K562 (cell line): ENCODE measurements at regions not wholly inside any gene's neighbourhood (a gene's known extent, or its start where the extent isn't known, plus 50 kb on each side); places are given as distances from the start of the nearest gene placed in this dataset.

Experiments
- ATAC-seq: fragments of 200-7000 bp; cut with Tn5 transposase; 3 replicates; pipeline ENCODE4 v1.9.1; 2020; ENCODE audit warnings: moderate library complexity
- BruUV-seq: library from RNA; stranded (reverse); fragments of 400-500 nt; replicated peaks from 2 replicates; lab custom pipeline; 2021; lab: Mats Ljungman, UMichigan
- CTCF ChIA-PET: fragments of 300-600 bp; formaldehyde crosslinking; extraction: SDS; loops from one replicate; lab custom pipeline; 2021; ENCODE audit warnings: low intra/inter-chr PET ratio; lab: Yijun Ruan, JAX
- POLR2A ChIA-PET: fragments of 300-600, 350-650 bp; sonication (Branson Sonifier 250); formaldehyde crosslinking; extraction: SDS; loops from one replicate; lab custom pipeline; 2021; ENCODE audit warnings: antibody characterized with exemption, inconsistent platforms; lab: Yijun Ruan, JAX
- DNase-seq, 4 experiments: peaks; one replicate each; pipeline versions ENCODE4 v3.0.0 to v3.0.0-alpha.2; 2011 to 2018; ENCODE audit warnings: low spot score in 3 of 4, mixed read lengths in 3 of 4; ENCODE audit errors: extremely low read depth in 1 of 4
- FAIRE-seq: peaks from 2 replicates; lab custom pipeline; 2011; peaks lifted over from hg19 to GRCh38; lab: Jason Lieb, UNC
- H2AFZ ChIP-seq: 2 replicates; pipeline ENCODE4 v1.6.0; 2011; ENCODE audit warnings: low read depth, low read length, control low read depth, inconsistent platforms
- H3K27ac ChIP-seq: fragments of 200-600 bp; 3 replicates; pipeline ENCODE4 v1.8.0; 2011; ENCODE audit warnings: low read depth, mild to moderate bottlenecking, control low read depth, inconsistent platforms, low read length, moderate library complexity, mixed read lengths; ENCODE audit errors: extremely low read depth
- H3K27me3 ChIP-seq, 2 experiments: fragments of 300-600 bp in 1 of 2; 2 replicates in 1 of 2; 3 replicates in 1 of 2; pipeline versions ENCODE4 v1.6.0 to v1.8.0; 2011; ENCODE audit warnings: inconsistent platforms in 2 of 2, low read length in 2 of 2, mild to moderate bottlenecking in 1 of 2, mixed read lengths in 1 of 2, moderate library complexity in 1 of 2; ENCODE audit not compliant: control insufficient read depth in 2 of 2, insufficient read depth in 2 of 2
- H3K36me3 ChIP-seq: fragments of 300-600 bp; 3 replicates; pipeline ENCODE4 v1.8.0; 2011; ENCODE audit warnings: mild to moderate bottlenecking, low read length, inconsistent platforms; ENCODE audit not compliant: control insufficient read depth, insufficient read depth
- H3K4me1 ChIP-seq, 2 experiments: fragments of 200-600 bp in 1 of 2; replicated peaks in 1 of 2; 2 replicates in 1 of 2; 3 replicates in 1 of 2; pipeline versions ENCODE4 v1.5.1 to v1.8.0; 2011; ENCODE audit warnings: inconsistent platforms in 2 of 2, low read length in 2 of 2, mild to moderate bottlenecking in 1 of 2, mixed read lengths in 1 of 2, moderate library complexity in 1 of 2; ENCODE audit not compliant: control insufficient read depth in 2 of 2, insufficient read depth in 2 of 2
- H3K4me2 ChIP-seq: 2 replicates; pipeline ENCODE4 v1.6.1; 2011; ENCODE audit warnings: low read length, control low read depth, inconsistent platforms, mixed read lengths; ENCODE audit not compliant: insufficient read depth
- H3K4me3 ChIP-seq: fragments of 200-600 bp; sonication (generic), shearing (Covaris generic); 2 replicates; pipeline ENCODE4 v1.5.1; 2016; ENCODE audit warnings: control low read depth, inconsistent platforms
- H3K79me2 ChIP-seq: fragments of 200-600 bp; 3 replicates; pipeline ENCODE4 v1.8.0; 2011; ENCODE audit warnings: low read length, inconsistent platforms; ENCODE audit not compliant: control insufficient read depth, insufficient read depth
- H3K9ac ChIP-seq, 2 experiments: 2 replicates each; pipeline versions ENCODE4 v1.6.0 to v1.6.1; 2011; ENCODE audit warnings: low read depth in 2 of 2, low read length in 2 of 2, control low read depth in 1 of 2, inconsistent platforms in 1 of 2, mild to moderate bottlenecking in 1 of 2, mixed read lengths in 1 of 2; ENCODE audit not compliant: insufficient read depth in 1 of 2
- H3K9me1 ChIP-seq: one replicate; pipeline ENCODE4 v1.6.0; 2011; ENCODE audit warnings: inconsistent platforms, mild to moderate bottlenecking, low read length, moderate library complexity; ENCODE audit not compliant: control insufficient read depth, insufficient read depth
- H3K9me3 ChIP-seq: replicated peaks from 2 replicates; pipeline ENCODE4 v1.5.1; 2011; ENCODE audit warnings: low read depth, low read length, inconsistent platforms; ENCODE audit not compliant: control insufficient read depth, insufficient read depth
- H4K20me1 ChIP-seq: replicated peaks from 2 replicates; pipeline ENCODE4 v1.6.1; 2011; ENCODE audit warnings: low read length, inconsistent platforms, mixed read lengths; ENCODE audit not compliant: control insufficient read depth, insufficient read depth
- ARNT ChIP-seq, 2 experiments: fragments of 450-650 bp; IDR thresholded peaks; 2 replicates each; pipeline ENCODE4 v1.6.1; 2016; ENCODE audit warnings: mild to moderate bottlenecking in 1 of 2
- CBX2 ChIP-seq: fragments of 200-600 bp; sonication (generic); IDR thresholded peaks from one replicate; pipeline ENCODE4 v1.6.1; 2012; ENCODE audit warnings: mild to moderate bottlenecking, low read length, inconsistent platforms; ENCODE audit not compliant: insufficient read depth, poor library complexity, severe bottlenecking
- CREB1 ChIP-seq, 2 experiments: sonication (generic) in 1 of 2; formaldehyde crosslinking in 1 of 2; IDR thresholded peaks; 2 replicates each; pipeline versions ENCODE4 v1.6.1 to v1.8.0; 2012 to 2022; ENCODE audit warnings: inconsistent platforms in 1 of 2, mild to moderate bottlenecking in 1 of 2, missing genetic modification reagents in 1 of 2, moderate library complexity in 1 of 2
- CREBBP ChIP-seq: IDR thresholded peaks from one replicate; pipeline ENCODE4 v1.6.1; 2012; ENCODE audit warnings: low read depth, mild to moderate bottlenecking, control low read depth, inconsistent platforms, low read length
- FOS ChIP-seq: IDR thresholded peaks from 3 replicates; pipeline ENCODE4 v1.6.1; 2011; ENCODE audit not compliant: insufficient read length; ENCODE audit errors: extremely low read depth
- MCM2 ChIP-seq: fragments of 450-650 bp; IDR thresholded peaks from 2 replicates; pipeline ENCODE4 v1.6.1; 2017; ENCODE audit warnings: low read depth, mild to moderate bottlenecking
- MEIS2 ChIP-seq: fragments of 450-650 bp; IDR thresholded peaks from 2 replicates; pipeline ENCODE4 v1.6.1; 2014; ENCODE audit warnings: mild to moderate bottlenecking; ENCODE audit not compliant: partially characterized antibody
- MXI1 ChIP-seq: IDR thresholded peaks from 2 replicates; pipeline ENCODE4 v1.6.1; 2011; ENCODE audit warnings: low read depth, mild to moderate bottlenecking, improper control_type of control experiment, low read length
- NCOA6 ChIP-seq: fragments of 450-650 bp; IDR thresholded peaks from 2 replicates; pipeline ENCODE4 v1.6.1; 2017; ENCODE audit warnings: mild to moderate bottlenecking
- SRSF3 ChIP-seq: fragments of 200-400 bp; formaldehyde crosslinking; IDR thresholded peaks from 2 replicates; pipeline ENCODE4 v1.6.1; 2016; ENCODE audit warnings: mild to moderate bottlenecking, low read length, moderate library complexity; ENCODE audit not compliant: insufficient read depth
- TEAD4 ChIP-seq, 2 experiments: sonication (generic) in 1 of 2; formaldehyde crosslinking in 1 of 2; IDR thresholded peaks; 2 replicates each; pipeline versions ENCODE4 v1.6.1 to v1.8.0; 2012 to 2022; ENCODE audit warnings: borderline replicate concordance in 1 of 2, inconsistent platforms in 1 of 2, low read length in 1 of 2, mild to moderate bottlenecking in 1 of 2, missing genetic modification reagents in 1 of 2
- ZNF253 ChIP-seq: fragments of 250-450 bp; sonication (Bioruptor Pico); conservative IDR thresholded peaks from 2 replicates; pipeline ENCODE4 v1.6.1; 2021; ENCODE audit warnings: mild to moderate bottlenecking
- ZNF274 ChIP-seq: IDR thresholded peaks from 2 replicates; pipeline ENCODE4 v1.6.1; 2011; ENCODE audit warnings: low read depth, mild to moderate bottlenecking, low read length, moderate library complexity, borderline replicate concordance
- ZNF280A ChIP-seq: fragments of 450-650 bp; IDR thresholded peaks from 2 replicates; pipeline ENCODE4 v1.6.1; 2018; ENCODE audit warnings: mild to moderate bottlenecking, low read depth; ENCODE audit not compliant: partially characterized antibody
- ZNF445 ChIP-seq: fragments of 250-450 bp; sonication (Bioruptor Pico); IDR thresholded peaks from 2 replicates; pipeline ENCODE4 v1.4.0; 2020; ENCODE audit warnings: low read depth, mild to moderate bottlenecking, moderate library complexity
- ZNF583 ChIP-seq: fragments of 250-450 bp; sonication (Bioruptor Pico); IDR thresholded peaks from 2 replicates; pipeline ENCODE4 v1.4.0; 2020
- WGBS: fragments of 100-300 bp; shearing (Covaris generic); methylation state at CpG from one replicate; pipeline ENCODE4 v1.1.6; 2016; ENCODE audit warnings: low coverage, mixed read lengths; ENCODE audit not compliant: insufficient coverage; ENCODE audit errors: missing lambda C conversion rate; 5-methylcytosine and 5-hydroxymethylcytosine counted together
- in situ Hi-C: fragments of 300-500 bp; cut with MboI; formaldehyde crosslinking; loops from 4 replicates; pipeline ENCODE4 v1.15.0; 2018; ENCODE audit warnings: inconsistent platforms, mixed read lengths
- intact Hi-C: fragments of 100-400 bp; cut with micrococcal nuclease; formaldehyde crosslinking; loops from 2 replicates; pipeline ENCODE4 v1.14.2; 2022
- TF ChIP-seq, protein P1 (sequence below): fragments of 250-450 bp; sonication (Bioruptor Pico); IDR thresholded peaks from 2 replicates; pipeline ENCODE4 v1.5.1; 2021; ENCODE audit warnings: mild to moderate bottlenecking
- TF ChIP-seq, protein P2 (sequence below): fragments of 450-650 bp; IDR thresholded peaks from 2 replicates; pipeline ENCODE4 v1.7.0; 2016; ENCODE audit warnings: borderline replicate concordance
- TF ChIP-seq, protein P3 (sequence below): fragments of 250-450 bp; sonication (Bioruptor Pico); IDR thresholded peaks from 2 replicates; pipeline ENCODE4 v1.8.0; 2021; ENCODE audit warnings: moderate library complexity, mild to moderate bottlenecking, inconsistent platforms

DNA sequence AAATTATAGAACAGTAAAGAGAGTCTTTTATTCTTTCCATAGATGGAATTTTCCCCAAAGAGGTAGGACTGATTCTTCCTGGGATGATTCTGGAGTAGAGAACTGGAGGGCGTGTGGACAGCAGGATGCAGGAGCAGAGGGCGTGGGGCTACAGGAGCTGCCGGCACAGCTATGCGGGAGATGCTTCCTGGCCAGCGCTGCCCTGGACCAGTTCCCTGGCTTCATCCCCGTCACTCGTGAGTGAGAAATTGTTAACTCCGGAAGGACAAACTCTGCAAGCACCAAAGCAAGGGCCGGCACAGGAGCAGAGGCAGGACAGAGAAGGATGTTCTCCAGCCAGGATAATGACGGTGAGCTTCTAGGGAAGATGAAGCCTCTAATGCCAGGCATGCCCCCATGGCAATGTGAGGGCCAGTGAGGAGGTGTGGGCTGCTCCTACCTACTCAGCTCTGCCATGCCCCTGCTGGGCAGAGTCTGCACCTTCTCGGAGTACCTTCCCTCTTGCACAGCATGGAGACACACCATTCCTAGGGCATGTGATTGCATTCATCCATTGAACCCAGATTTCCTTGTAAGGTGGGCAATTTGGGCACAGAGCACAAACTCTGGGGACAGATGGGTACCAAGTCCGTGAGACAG, 760.9 kb upstream of the IGFBP3 start:
- H2AFZ ChIP-seq: no peak overlapping the region
- no peak overlapping the region for H3K9ac ChIP-seq
- no TSS peak for BruUV-seq
- FAIRE-seq (no peak), DNase-seq (no peak), ATAC-seq (no peak)
- in situ Hi-C loops: no loop called here
- H3K4me1 ChIP-seq: no peaks in the 10 kb centered on the region
- intact Hi-C loops: no loop called here
- no peak overlapping the region for H3K27ac ChIP-seq
- no peaks in the 10 kb centered on the region for H3K27me3 ChIP-seq
- no peaks in the 10 kb centered on the region for H3K79me2 ChIP-seq
- no peak overlapping the region for H3K4me2 ChIP-seq
- H3K9me1 ChIP-seq: no peaks in the 10 kb centered on the region
- no peaks in the 10 kb centered on the region for H3K36me3 ChIP-seq
- no peaks in the 10 kb centered on the region for H4K20me1 ChIP-seq
- H3K4me3 ChIP-seq: no peak overlapping the region
- ChIA-PET CTCF (no interaction called here), POLR2A (no interaction called here)
- H3K9me3 ChIP-seq: no peaks in the 10 kb centered on the region
- 1% methylated on average over 11 of the region's 12 CpGs for WGBS
- TF ChIP-seq ZNF445 (CRISPR knock-in tag): no peak
- TF ChIP-seq ZNF583 (CRISPR knock-in tag): no peak
- TF ChIP-seq, protein P1, sequence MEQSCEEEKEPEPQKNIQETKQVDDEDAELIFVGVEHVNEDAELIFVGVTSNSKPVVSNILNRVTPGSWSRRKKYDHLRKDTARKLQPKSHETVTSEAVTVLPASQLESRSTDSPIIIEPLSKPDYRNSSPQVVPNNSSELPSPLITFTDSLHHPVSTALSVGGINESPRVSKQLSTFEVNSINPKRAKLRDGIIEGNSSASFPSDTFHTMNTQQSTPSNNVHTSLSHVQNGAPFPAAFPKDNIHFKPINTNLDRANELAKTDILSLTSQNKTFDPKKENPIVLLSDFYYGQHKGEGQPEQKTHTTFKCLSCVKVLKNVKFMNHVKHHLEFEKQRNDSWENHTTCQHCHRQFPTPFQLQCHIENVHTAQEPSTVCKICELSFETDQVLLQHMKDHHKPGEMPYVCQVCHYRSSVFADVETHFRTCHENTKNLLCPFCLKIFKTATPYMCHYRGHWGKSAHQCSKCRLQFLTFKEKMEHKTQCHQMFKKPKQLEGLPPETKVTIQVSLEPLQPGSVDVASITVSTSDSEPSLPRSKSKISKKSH (CRISPR knock-in tag): no peak
- TF ChIP-seq, protein P2, sequence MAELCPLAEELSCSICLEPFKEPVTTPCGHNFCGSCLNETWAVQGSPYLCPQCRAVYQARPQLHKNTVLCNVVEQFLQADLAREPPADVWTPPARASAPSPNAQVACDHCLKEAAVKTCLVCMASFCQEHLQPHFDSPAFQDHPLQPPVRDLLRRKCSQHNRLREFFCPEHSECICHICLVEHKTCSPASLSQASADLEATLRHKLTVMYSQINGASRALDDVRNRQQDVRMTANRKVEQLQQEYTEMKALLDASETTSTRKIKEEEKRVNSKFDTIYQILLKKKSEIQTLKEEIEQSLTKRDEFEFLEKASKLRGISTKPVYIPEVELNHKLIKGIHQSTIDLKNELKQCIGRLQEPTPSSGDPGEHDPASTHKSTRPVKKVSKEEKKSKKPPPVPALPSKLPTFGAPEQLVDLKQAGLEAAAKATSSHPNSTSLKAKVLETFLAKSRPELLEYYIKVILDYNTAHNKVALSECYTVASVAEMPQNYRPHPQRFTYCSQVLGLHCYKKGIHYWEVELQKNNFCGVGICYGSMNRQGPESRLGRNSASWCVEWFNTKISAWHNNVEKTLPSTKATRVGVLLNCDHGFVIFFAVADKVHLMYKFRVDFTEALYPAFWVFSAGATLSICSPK: no peak
- TF ChIP-seq, protein P3, sequence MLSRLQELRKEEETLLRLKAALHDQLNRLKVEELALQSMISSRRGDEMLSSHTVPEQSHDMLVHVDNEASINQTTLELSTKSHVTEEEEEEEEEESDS (CRISPR knock-in tag): no peak
- TF ChIP-seq CREBBP: no peak
- TF ChIP-seq MXI1: no peak
- no peak for TF ChIP-seq FOS
- TF ChIP-seq ZNF274: no peak
- no peak for TF ChIP-seq MEIS2
- no peak for TF ChIP-seq CREB1 (IDR thresholded peaks at IDR 0.05)
- no peak for TF ChIP-seq CREB1 (CRISPR knock-in tag; IDR thresholded peaks at IDR 0.05)
- TF ChIP-seq TEAD4 (IDR thresholded peaks at IDR 0.05; ENCODE audit: low read length): no peak
- no peak for TF ChIP-seq TEAD4 (CRISPR knock-in tag; IDR thresholded peaks at IDR 0.05; ENCODE audit: borderline replicate concordance)
- no peak for TF ChIP-seq ARNT (IDR thresholded peaks at IDR 0.05)
- TF ChIP-seq ZNF280A: no peak
- TF ChIP-seq NCOA6: no peak
- TF ChIP-seq MCM2: no peak
- no peak for TF ChIP-seq SRSF3
- TF ChIP-seq ZNF253: no peak
- TF ChIP-seq CBX2: no peak
